GM21529 (cell line): ENCODE measurements at regions not wholly inside any gene's neighbourhood (a gene's known extent, or its start where the extent isn't known, plus 50 kb on each side); places are given as distances from the start of the nearest gene placed in this dataset.
"Not testable (repeated sequence)": the region's sequence is repeated elsewhere in the genome, so short reads cannot be mapped to it uniquely, and the experiment has no call there.

Experiments
- ATAC-seq: cut with Tn5 transposase; IDR thresholded peaks from one replicate; pipeline ENCODE4 v1.9.1; 2021; ENCODE audit not compliant: unreplicated experiment

DNA sequence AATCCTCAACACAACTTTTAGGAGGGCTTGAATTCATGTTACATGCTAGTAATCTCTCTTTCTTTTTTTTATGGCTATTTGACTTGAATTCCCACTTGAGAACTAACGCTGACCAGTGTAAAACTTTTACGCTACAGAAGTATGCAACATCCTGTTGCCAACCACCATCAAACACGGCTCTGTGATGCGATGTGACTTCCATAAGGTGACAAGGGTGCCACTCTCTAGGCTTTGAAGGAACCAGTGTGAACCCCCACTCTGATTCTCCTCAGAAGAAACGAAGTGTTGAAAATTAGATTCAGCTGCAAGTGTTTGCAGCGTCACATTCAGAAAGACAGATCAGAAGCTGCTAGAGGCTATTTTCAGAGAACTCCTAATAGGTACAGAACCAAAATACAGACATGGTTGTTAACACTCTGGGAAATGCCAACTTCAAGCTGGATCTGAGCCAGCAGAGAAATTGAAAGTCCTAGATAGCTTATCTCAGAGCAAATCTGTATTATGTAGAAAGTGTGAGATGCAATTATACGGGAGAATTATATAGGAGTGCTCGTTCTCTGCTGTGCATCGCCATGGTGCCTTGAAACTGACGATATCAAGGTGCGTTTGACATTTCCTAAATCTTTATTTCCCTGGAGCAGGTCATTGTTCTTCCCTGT lies 271.2 kb downstream of the LPIN1 start:
- ATAC-seq: no peak

DNA sequence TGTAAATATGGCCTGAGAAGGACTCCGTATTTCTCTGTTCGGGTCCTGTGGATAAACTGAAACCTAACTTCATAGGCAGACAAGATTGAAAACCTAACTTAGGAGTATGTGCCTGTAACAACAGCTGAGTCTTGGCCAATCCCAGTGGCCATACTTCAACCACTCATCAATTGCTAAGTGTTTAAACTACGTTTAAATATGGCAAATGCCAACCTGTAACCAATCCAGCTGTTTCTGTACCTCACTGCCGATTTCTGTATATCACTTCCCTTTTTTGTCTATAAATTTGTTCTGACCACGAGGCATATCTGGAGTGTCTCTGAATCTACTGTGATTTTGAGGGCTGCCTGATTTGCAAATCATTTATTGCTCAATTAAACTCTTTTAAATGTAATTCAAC lies 272.3 kb downstream of the LPIN1 start:
- not testable (repeated sequence) for ATAC-seq

- no peak for ATAC-seq
Observed at GRCh38 chr2:12020833-12021469, 274.5 kb downstream of the LPIN1 start.

DNA sequence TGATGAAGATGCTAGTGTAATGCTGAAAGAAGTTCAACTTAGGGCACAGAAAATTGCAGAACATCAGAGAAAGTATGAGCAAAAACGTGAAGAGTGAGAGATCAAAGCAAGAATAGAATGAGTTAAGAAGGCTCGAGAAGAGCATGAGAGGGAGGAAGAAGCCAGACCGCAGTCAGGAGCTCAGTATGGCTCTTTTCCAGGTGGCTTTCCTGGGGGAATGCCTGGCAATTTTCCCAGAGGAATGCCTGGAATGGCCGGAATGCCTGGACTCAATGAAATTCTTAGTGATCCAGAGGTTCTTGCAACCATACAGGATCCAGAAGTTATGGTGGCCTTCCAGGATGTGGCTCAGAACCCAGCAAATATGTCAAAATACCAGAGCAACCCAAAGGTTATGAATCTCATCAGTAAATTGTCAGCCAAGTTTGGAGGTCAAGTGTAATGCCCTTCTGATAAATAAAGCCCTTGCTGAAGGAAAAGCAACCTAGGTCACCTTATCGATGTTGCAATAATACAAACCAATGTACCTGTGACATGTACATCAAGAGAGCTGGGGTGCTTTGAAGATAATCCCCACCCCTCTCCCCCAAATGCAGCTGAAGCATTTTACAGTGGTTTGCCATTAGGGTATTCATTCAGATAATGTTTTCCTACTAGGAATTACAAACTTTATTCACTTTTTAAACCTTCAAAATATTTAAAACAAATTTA lies 277.9 kb downstream of the LPIN1 start:
- ATAC-seq: not testable (repeated sequence)

DNA sequence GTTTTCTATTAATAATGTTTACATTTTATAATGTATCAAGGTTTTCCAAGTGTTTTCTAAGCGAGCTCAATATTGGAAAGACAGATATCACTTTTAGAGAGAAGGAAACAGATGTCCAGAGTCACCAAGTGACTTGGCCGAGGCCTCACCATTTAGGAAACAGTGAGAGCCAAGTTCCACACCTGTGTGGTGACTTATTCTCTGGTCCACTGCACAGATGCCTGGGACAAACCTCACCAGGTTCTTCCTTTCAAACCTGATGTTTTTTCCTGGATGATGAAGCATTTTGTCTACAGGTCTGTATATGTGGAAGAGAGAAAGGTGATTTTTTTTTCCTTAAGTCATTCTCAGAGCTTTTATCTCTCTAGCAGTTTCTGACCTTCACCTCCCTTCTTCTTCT lies 280.7 kb downstream of the LPIN1 start:
- ATAC-seq: no peak

DNA sequence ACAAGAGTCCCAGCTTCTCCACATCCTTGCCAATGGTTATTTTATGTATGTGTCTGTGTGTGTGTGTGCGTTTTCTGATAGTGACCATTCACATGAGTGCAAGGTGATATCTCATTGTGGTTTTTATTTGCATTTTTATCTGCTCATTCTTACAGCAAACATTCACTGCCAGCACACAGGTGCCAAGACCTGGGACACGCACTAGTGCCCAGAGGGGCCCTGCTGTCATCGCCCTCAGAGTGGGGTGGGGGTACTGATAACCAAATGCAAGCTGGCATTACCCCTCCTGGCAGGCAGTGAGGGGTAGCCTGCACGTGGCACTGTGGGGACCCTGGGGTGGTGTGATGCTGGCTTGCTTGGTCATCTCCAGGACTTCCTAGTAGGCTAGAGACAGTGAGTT lies 285.4 kb downstream of the LPIN1 start:
- no peak for ATAC-seq

DNA sequence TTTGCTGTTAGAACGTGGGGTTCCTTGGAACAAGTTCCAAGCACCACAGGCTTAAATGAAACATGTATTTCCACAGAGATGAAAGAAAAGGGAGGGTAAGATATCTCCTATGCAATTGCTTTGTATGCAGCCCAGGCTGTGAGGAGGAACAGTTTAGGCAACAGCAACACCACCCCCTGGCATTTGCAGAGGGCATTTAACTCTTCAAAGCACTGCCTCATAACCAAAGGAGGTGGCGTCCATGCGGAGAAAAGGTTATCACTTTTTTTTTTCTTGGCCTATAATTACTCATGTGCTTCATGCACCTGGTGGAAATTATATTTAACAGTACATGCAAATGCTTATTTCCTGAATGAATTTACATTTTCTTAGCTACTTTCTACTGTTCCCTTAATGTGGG lies 286.0 kb downstream of the LPIN1 start:
- peak; percentile 76 for ATAC-seq

GRCh38 chr2:12032975-12033374 lies 286.5 kb downstream of the LPIN1 start:
- no peak for ATAC-seq

GRCh38 chr2:12033494-12033893 lies 287.1 kb downstream of the LPIN1 start:
- ATAC-seq: no peak

DNA sequence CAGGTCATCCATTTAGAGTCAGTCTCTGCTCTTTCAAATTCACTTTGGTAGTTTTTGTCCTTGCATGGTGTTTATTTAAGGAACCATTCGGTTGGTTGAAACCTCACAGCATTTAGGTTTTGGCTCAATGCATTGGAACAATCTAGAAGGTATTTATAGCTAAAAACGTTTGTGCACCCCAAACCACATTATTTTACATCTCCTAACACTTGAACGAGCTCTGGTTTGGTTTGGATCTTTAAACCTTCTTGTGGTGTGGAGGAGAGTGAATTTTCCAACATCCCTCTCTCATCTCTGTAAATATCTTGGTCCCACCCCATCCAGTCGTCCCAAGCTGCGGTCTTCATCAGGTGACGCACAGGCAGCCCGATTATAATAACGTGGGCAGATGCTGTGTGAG lies 287.9 kb downstream of the LPIN1 start:
- ATAC-seq: no peak

DNA sequence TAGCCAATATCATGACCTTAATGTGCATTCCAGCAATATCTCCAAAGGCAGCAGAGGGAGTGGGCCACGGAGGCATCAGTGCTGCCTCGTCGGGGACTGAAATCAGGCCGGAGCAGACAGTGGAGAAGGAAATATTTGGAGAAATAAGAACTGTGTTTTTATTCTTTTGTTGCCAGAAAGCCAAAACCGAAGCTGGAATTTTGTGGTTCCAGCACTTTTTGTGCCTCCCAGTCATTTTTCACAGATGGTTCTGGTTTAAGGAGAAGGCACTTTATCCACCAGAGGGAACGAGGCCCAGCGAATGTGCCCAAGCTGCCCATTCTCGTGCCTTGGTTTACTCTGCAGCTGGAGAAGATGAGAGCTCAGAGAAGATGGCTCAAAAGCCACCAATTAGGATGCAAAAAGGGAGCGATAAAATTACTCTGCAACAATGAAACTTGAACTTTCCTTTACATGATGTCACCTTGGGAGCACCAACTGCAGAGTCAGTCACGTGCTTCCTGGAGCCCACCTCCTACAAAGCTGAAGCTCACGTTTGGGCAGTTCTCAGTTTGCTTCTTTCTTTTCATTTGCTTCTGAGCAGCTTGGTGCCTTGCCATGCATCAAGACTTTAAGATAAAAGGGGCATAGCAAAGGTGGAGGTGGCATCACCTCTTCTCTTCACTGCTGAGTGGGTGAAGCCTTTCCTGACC lies 288.7 kb downstream of the LPIN1 start:
- ATAC-seq: no peak

GRCh38 chr2:12035956-12036639 lies 289.7 kb downstream of the LPIN1 start:
- no peak for ATAC-seq

GRCh38 chr2:12036640-12036983 lies 290.2 kb downstream of the LPIN1 start:
- no peak for ATAC-seq

GRCh38 chr2:12037301-12037700 lies 290.9 kb downstream of the LPIN1 start:
- no peak for ATAC-seq

DNA sequence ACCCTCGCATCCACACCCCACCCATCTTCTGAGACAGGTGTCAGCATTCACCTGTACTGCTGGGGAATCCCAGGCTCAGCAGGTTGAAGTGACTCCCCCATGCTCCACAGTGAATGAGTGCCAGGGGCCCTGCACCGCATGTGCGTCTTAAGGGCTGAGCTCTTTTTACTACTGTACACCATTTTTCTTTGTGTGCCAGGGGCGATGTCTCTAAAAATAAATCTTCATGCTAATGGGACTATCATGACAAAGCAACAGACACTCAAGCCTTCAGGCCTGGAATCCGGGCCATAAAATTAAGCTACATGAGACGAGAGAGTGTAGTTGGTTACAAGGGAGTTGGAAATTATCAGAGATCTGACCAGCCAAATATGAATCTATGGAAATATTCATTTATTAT lies 294.8 kb downstream of the LPIN1 start:
- ATAC-seq: no peak

- ATAC-seq: no peak
Observed at GRCh38 chr2:12043131-12043530, 296.7 kb downstream of the LPIN1 start.

DNA sequence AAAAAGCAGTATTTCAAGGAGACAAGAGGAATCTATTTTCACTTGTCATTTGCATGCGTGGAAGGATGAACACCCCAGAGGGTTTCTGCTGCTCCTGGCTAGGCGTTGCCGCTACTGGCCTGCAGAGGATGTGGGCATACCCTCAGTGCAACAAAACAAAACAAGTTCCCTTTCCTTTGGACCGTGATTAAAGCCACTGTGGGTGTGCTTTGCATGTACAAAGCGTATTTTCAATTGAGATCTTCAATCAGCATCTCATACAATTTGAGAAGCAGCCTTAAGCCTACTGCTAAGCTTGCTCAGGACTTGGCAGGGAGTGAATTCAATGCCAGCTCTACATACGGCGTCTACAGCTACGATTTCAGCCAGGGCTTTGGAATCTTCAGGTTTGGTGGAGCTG lies 298.4 kb downstream of the LPIN1 start:
- peak; percentile 59 for ATAC-seq

DNA sequence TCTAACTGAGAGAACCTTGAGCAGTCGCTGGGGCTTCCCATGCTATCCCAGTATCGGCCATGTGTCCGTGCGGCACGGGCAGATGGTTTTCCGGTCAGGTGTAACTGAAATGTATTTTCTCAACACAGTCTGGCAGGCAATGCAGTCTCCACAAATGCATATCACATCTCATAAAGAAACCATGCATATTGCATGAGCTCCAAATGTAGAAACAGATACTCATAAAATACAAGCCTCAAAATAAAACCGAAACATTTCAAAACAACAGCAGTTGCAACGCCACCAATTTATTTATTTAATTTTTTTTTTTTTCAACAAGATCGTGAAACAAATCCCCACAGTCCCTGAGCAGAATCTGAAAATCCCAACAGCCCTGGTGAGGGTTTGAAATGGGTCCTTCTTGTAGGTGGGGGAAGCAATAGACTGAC lies 299.4 kb downstream of the LPIN1 start:
- peak; percentile 60 for ATAC-seq

- ATAC-seq: no peak
Observed at GRCh38 chr2:12046641-12047040, 300.2 kb downstream of the LPIN1 start.

DNA sequence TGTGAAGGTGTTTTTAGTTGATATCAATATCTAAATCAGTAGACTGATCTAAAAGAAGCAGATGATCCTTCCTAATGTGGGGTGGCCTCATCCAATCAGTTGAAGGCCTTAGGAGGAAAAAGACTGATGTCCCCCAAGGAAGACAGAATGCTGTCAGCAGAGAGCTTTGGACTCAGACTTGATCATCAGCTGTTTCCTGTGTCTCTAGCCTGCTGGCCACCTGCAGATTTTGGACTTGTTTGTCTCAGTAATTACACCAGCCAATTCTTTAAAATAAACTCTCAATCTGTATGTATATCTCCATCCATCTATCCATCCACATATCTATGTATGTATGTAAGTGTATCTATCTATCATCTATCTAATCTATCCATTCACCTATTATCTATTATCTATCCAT lies 301.3 kb downstream of the LPIN1 start:
- no peak for ATAC-seq

GRCh38 chr2:12048550-12048949 lies 302.1 kb downstream of the LPIN1 start:
- ATAC-seq: no peak
